HTR-8/SVneo (cell line): ENCODE measurements at regions not wholly inside any gene's neighbourhood (a gene's known extent, or its start where the extent isn't known, plus 50 kb on each side); places are given as distances from the start of the nearest gene placed in this dataset.

Experiments used
- DNase-seq: peaks from one replicate; pipeline ENCODE4 v3.0.0; 2011; ENCODE audit warnings: low spot score, mixed read lengths; ENCODE audit not compliant: insufficient read length
- FAIRE-seq: peaks from 2 replicates; lab custom pipeline; 2011; peaks lifted over from hg19 to GRCh38; lab: Jason Lieb, UNC

GRCh38 chr15:99921101-99921500, 187.9 kb upstream of the LYSMD4 start:
- DNase-seq, result no peak
- FAIRE-seq, result no peak

GRCh38 chr15:99918072-99918471, 184.8 kb upstream of the LYSMD4 start:
- FAIRE-seq (no peak), DNase-seq (no peak)

- FAIRE-seq (no peak), DNase-seq (no peak)
Measured at GRCh38 chr15:99917252-99917651, 184.0 kb upstream of the LYSMD4 start.

GRCh38 chr15:99916668-99917223, 183.5 kb upstream of the LYSMD4 start:
- FAIRE-seq, result no peak
- no peak for DNase-seq

GRCh38 chr15:99914723-99915122, 181.5 kb upstream of the LYSMD4 start:
- DNase-seq, result no peak
- FAIRE-seq, result no peak

- no peak for DNase-seq
- FAIRE-seq, result no peak
Measured at GRCh38 chr15:99911816-99912215, 178.6 kb upstream of the LYSMD4 start.

GRCh38 chr15:99909592-99910295, 176.5 kb upstream of the LYSMD4 start:
- DNase-seq, result no peak
- no peak for FAIRE-seq

- no peak for DNase-seq
- FAIRE-seq, result no peak
Measured at GRCh38 chr15:99907698-99908097, 174.5 kb upstream of the LYSMD4 start.

- FAIRE-seq, result no peak
- no peak for DNase-seq
Measured at GRCh38 chr15:99906793-99907192, 173.6 kb upstream of the LYSMD4 start.

- DNase-seq (no peak), FAIRE-seq (no peak)
Measured at GRCh38 chr15:99906311-99906710, 173.1 kb upstream of the LYSMD4 start.

GRCh38 chr15:99902248-99902928, 169.2 kb upstream of the LYSMD4 start:
- no peak for FAIRE-seq

GRCh38 chr15:99895956-99896311, 162.7 kb upstream of the LYSMD4 start:
- DNase-seq, result no peak
- FAIRE-seq, result no peak

More at GRCh38 chr15:99902248-99902928, 169.2 kb upstream of the LYSMD4 start:
- no peak for DNase-seq

GRCh38 chr15:99895189-99895955, 162.1 kb upstream of the LYSMD4 start:
- FAIRE-seq (no peak), DNase-seq (no peak)

GRCh38 chr15:99878835-99879234, 145.6 kb upstream of the LYSMD4 start:
- FAIRE-seq, result no peak
- DNase-seq, result no peak

- FAIRE-seq (no peak), DNase-seq (no peak)
Measured at GRCh38 chr15:99873451-99873850, 140.2 kb upstream of the LYSMD4 start.

GRCh38 chr15:99863550-99864198, 130.4 kb upstream of the LYSMD4 start:
- no peak for DNase-seq
- FAIRE-seq, result no peak

- no peak for FAIRE-seq
- no peak for DNase-seq
Measured at GRCh38 chr15:99857836-99858235, 124.6 kb upstream of the LYSMD4 start.

GRCh38 chr15:99850517-99850916, 117.3 kb upstream of the LYSMD4 start:
- no peak for DNase-seq
- FAIRE-seq, result no peak

- DNase-seq, result no peak
- no peak for FAIRE-seq
Measured at GRCh38 chr15:99845009-99845408, 111.8 kb upstream of the LYSMD4 start.

- no peak for FAIRE-seq
Measured at GRCh38 chr15:99844150-99844549, 110.9 kb upstream of the LYSMD4 start.

More at GRCh38 chr15:99844150-99844549, 110.9 kb upstream of the LYSMD4 start:
- DNase-seq, result no peak
